Effector memory CD8-positive, alpha-beta T cell (primary cell): ENCODE measurements at regions not wholly inside any gene's neighbourhood (a gene's known extent, or its start where the extent isn't known, plus 50 kb on each side); places are given as distances from the start of the nearest gene placed in this dataset.

ENCODE experiments used
- ATAC-seq: fragments of 150-1000 bp; cut with Tn5 transposase; replicated peaks from 2 replicates; pipeline ENCODE4 v1.10.0; 2021; ENCODE audit warnings: mild to moderate bottlenecking, moderate library complexity
- DNase-seq, 3 experiments: peaks; one replicate each; pipeline ENCODE4 v3.0.0; 2021
- H3K27ac Mint-ChIP-seq, 2 donors: one replicate each; pipeline ENCODE4 v1.8.0; 2022; ENCODE audit warnings: mild to moderate bottlenecking in 2 of 2, mixed read lengths in 2 of 2, moderate library complexity in 2 of 2
- H3K27me3 Mint-ChIP-seq, 2 donors: one replicate each; pipeline ENCODE4 v1.8.0; 2022; ENCODE audit warnings: mixed read lengths in 2 of 2
- H3K36me3 Mint-ChIP-seq: one replicate; pipeline ENCODE4 v1.8.0; 2022; ENCODE audit warnings: mild to moderate bottlenecking, moderate library complexity, mixed read lengths; ENCODE audit not compliant: insufficient read depth
- H3K4me1 Mint-ChIP-seq, 2 donors: one replicate each; pipeline ENCODE4 v1.8.0; 2022; ENCODE audit warnings: low read depth in 2 of 2, mixed read lengths in 2 of 2
- H3K4me3 Mint-ChIP-seq, 2 donors: one replicate each; pipeline ENCODE4 v1.8.0; 2022; ENCODE audit warnings: mild to moderate bottlenecking in 2 of 2, mixed read lengths in 2 of 2, moderate library complexity in 2 of 2
- H3K9me3 Mint-ChIP-seq, 2 donors: one replicate each; pipeline ENCODE4 v1.8.0; 2022; ENCODE audit warnings: mixed read lengths in 2 of 2

GRCh38 chr2:237271698-237272652, 142.0 kb downstream of the COL6A3 start:
- no peak overlapping the region for H3K27ac Mint-ChIP-seq
- no peak overlapping the region for H3K4me3 Mint-ChIP-seq
- H3K4me1 Mint-ChIP-seq: no peaks in the 10 kb centered on the region
- peaks cover 2% of the 10 kb centered on the region for H3K36me3 Mint-ChIP-seq
- no peak for ATAC-seq
- no peak for DNase-seq
- H3K27me3 Mint-ChIP-seq: peaks cover 0 to 49% of the 10 kb centered on the region in 2 donors
- H3K9me3 Mint-ChIP-seq: peaks cover 0 to 2% of the 10 kb centered on the region in 2 donors
